Hepatocyte (in vitro differentiated cells): ENCODE measurements at regions not wholly inside any gene's neighbourhood (a gene's known extent, or its start where the extent isn't known, plus 50 kb on each side); places are given as distances from the start of the nearest gene placed in this dataset.

Source experiments
- DNase-seq: peaks from one replicate; pipeline ENCODE4 v3.0.0-alpha.2; 2016; ENCODE audit warnings: low spot score
- H2AFZ ChIP-seq: fragments of 200-600 bp; sonication (generic); 2 replicates; pipeline ENCODE4 v1.6.0; 2016; ENCODE audit warnings: antibody characterized with exemption, mild to moderate bottlenecking
- H3K27ac ChIP-seq: fragments of 200-600 bp; sonication (generic); 2 replicates; pipeline ENCODE4 v1.5.1; 2016; ENCODE audit warnings: mild to moderate bottlenecking
- H3K27me3 ChIP-seq: fragments of 200-600 bp; sonication (generic); 2 replicates; pipeline ENCODE4 v1.6.1; 2016
- H3K36me3 ChIP-seq: fragments of 200-600 bp; sonication (generic); replicated peaks from 2 replicates; pipeline ENCODE4 v1.5.1; 2016; ENCODE audit warnings: low read depth; ENCODE audit not compliant: insufficient read depth
- H3K4me1 ChIP-seq: fragments of 200-600 bp; sonication (generic); 2 replicates; pipeline ENCODE4 v1.5.1; 2016; ENCODE audit warnings: mild to moderate bottlenecking, moderate library complexity; ENCODE audit not compliant: insufficient read depth
- H3K4me2 ChIP-seq: fragments of 200-600 bp; sonication (generic); 2 replicates; pipeline ENCODE4 v1.6.0; 2016
- H3K4me3 ChIP-seq: fragments of 200-600 bp; sonication (generic); 2 replicates; pipeline ENCODE4 v1.5.1; 2016; ENCODE audit warnings: mild to moderate bottlenecking
- H3K79me2 ChIP-seq: fragments of 200-600 bp; sonication (generic); 2 replicates; pipeline ENCODE4 v1.6.0; 2017; ENCODE audit warnings: mild to moderate bottlenecking
- H3K9me2 ChIP-seq: fragments of 200-600 bp; sonication (generic); replicated peaks from 2 replicates; pipeline ENCODE4 v1.6.0; 2017; ENCODE audit warnings: mild to moderate bottlenecking; ENCODE audit not compliant: insufficient read depth
- H3K9me3 ChIP-seq: fragments of 200-600 bp; sonication (generic); 2 replicates; pipeline ENCODE4 v1.5.1; 2016; ENCODE audit warnings: low read depth, mild to moderate bottlenecking
- H4K20me1 ChIP-seq: fragments of 200-600 bp; sonication (generic); 2 replicates; pipeline ENCODE4 v1.6.0; 2016; ENCODE audit warnings: mild to moderate bottlenecking; ENCODE audit not compliant: insufficient read depth, poor library complexity, severe bottlenecking
- CTCF ChIP-seq: fragments of 200-600 bp; sonication (generic); IDR thresholded peaks from 2 replicates; pipeline ENCODE4 v1.5.1; 2016; ENCODE audit warnings: antibody characterized with exemption, mild to moderate bottlenecking; ENCODE audit not compliant: poor library complexity
- EZH2 ChIP-seq: fragments of 200-600 bp; sonication (generic); IDR thresholded peaks from 2 replicates; pipeline ENCODE4 v1.6.1; 2016; ENCODE audit warnings: antibody characterized with exemption, mild to moderate bottlenecking, borderline replicate concordance
- EZH2phosphoT487 ChIP-seq: fragments of 200-600 bp; sonication (generic); IDR thresholded peaks from one replicate; pipeline ENCODE4 v1.6.1; 2018; ENCODE audit warnings: antibody characterized with exemption, mild to moderate bottlenecking, low read depth, moderate library complexity; ENCODE audit not compliant: unreplicated experiment, severe bottlenecking
- WGBS: methylation state at CpG from one replicate; pipeline ENCODE4 v1.1.6; 2016; ENCODE audit warnings: low lambda C conversion rate; ENCODE audit errors: missing lambda C conversion rate; 5-methylcytosine and 5-hydroxymethylcytosine counted together

GRCh38 chr5:144822503-144822902 lies 651.8 kb downstream of the KCTD16 start:
- Histone ChIP-seq H3K36me3 (no peaks in the 10 kb centered on the region), H2AFZ (no peak overlapping the region), H3K9me2 (no peaks in the 10 kb centered on the region), H3K4me1 (peaks cover 4% of the 10 kb centered on the region), H4K20me1 (no peaks in the 10 kb centered on the region), H3K79me2 (no peaks in the 10 kb centered on the region), H3K4me3 (no peak overlapping the region), H3K9me3 (no peaks in the 10 kb centered on the region), H3K27ac (no peak overlapping the region), H3K4me2 (no peak overlapping the region), H3K27me3 (no peaks in the 10 kb centered on the region)
- DNase-seq: no peak
- 74% methylated on average over 2 of the region's 2 CpGs for WGBS
- no peak for TF ChIP-seq EZH2phosphoT487
- no peak for TF ChIP-seq EZH2
- TF ChIP-seq CTCF: no peak

GRCh38 chr5:144820278-144820677 lies 649.6 kb downstream of the KCTD16 start:
- no peaks in the 10 kb centered on the region for H3K9me2 ChIP-seq
- H3K9me3 ChIP-seq: no peaks in the 10 kb centered on the region
- no peaks in the 10 kb centered on the region for H3K36me3 ChIP-seq
- H2AFZ ChIP-seq: no peak overlapping the region
- peak; percentile 15 for DNase-seq
- TF ChIP-seq EZH2phosphoT487 (no peak), EZH2 (no peak), CTCF (no peak)
- H4K20me1 ChIP-seq: no peaks in the 10 kb centered on the region
- no peak overlapping the region for H3K27ac ChIP-seq
- H3K4me3 ChIP-seq: no peak overlapping the region
- H3K79me2 ChIP-seq: no peaks in the 10 kb centered on the region
- H3K4me1 ChIP-seq: peaks cover 4% of the 10 kb centered on the region
- peak overlapping the region; percentile 36 for H3K4me2 ChIP-seq
- H3K27me3 ChIP-seq: no peaks in the 10 kb centered on the region

- Histone ChIP-seq H3K9me2 (no peaks in the 10 kb centered on the region), H3K36me3 (no peaks in the 10 kb centered on the region), H3K4me3 (no peak overlapping the region), H3K4me1 (peaks cover 4% of the 10 kb centered on the region), H3K9me3 (no peaks in the 10 kb centered on the region), H2AFZ (no peak overlapping the region), H3K4me2 (no peak overlapping the region), H4K20me1 (no peaks in the 10 kb centered on the region), H3K27me3 (no peaks in the 10 kb centered on the region), H3K79me2 (no peaks in the 10 kb centered on the region), H3K27ac (no peak overlapping the region)
- TF ChIP-seq CTCF: no peak
- no peak for DNase-seq
- WGBS: 70% methylated on average over 2 of the region's 2 CpGs
Observed at GRCh38 chr5:144815131-144815530, 644.5 kb downstream of the KCTD16 start.

GRCh38 chr5:144812763-144813162 lies 642.1 kb downstream of the KCTD16 start:
- H3K27ac ChIP-seq: no peak overlapping the region
- H3K4me1 ChIP-seq: no peaks in the 10 kb centered on the region
- no peaks in the 10 kb centered on the region for H4K20me1 ChIP-seq
- H3K4me2 ChIP-seq: no peak overlapping the region
- H3K36me3 ChIP-seq: no peaks in the 10 kb centered on the region
- H3K4me3 ChIP-seq: no peak overlapping the region
- peak; percentile 65 for DNase-seq
- 71% methylated on average over 2 of the region's 2 CpGs for WGBS
- H3K27me3 ChIP-seq: no peaks in the 10 kb centered on the region
- no peak overlapping the region for H2AFZ ChIP-seq
- H3K9me2 ChIP-seq: no peaks in the 10 kb centered on the region
- TF ChIP-seq CTCF: no peak
- H3K9me3 ChIP-seq: no peaks in the 10 kb centered on the region
- H3K79me2 ChIP-seq: no peaks in the 10 kb centered on the region
